GM19324 (cell line): ENCODE measurements at regions not wholly inside any gene's neighbourhood (a gene's known extent, or its start where the extent isn't known, plus 50 kb on each side); places are given as distances from the start of the nearest gene placed in this dataset.

Experiments used
- ATAC-seq: cut with Tn5 transposase; IDR thresholded peaks from one replicate; pipeline ENCODE4 v1.9.1; 2021; ENCODE audit warnings: mild to moderate bottlenecking, moderate library complexity; ENCODE audit not compliant: unreplicated experiment, low FRiP score

DNA sequence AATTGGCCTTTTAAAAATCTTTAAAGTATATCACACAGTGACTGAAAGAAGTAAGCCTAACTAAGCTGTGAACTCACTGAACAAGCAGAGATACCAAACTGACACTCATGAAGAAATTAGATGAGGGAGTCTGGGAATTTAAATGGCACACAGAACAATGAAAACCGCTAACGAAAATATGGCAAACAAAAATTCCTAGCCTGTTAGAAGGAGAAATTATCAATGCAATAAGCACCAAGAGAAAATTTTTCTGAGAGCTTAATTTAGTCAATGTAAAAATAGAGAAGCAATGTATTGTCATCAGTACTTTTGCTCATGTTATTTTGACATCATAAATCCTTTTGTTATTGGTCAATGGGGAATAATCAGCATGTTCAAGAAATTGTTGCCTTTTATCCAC lies 291.1 kb upstream of the PDZRN3 start:
- ATAC-seq: no peak

GRCh38 chr3:73908218-73908617 lies 283.5 kb upstream of the PDZRN3 start:
- no peak for ATAC-seq

DNA sequence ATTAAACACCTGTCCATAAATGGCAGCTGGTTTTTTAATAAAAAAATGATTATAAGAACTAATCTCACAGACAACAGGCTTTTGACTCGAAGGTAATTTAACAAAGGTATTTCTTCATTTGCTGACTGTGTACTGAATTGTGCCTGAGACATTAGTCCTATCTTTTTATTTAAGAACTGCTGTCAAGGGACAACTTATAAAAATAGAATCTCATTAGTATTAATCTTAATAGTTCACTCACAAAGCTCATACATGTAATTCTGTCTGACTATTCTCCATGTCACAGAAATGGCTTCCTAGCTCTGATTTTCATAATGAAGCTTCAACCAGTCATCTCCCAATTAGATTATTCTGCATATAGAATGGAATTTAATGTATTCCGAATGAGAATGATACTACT lies 276.9 kb upstream of the PDZRN3 start:
- no peak for ATAC-seq

- no peak for ATAC-seq
These were observed 269.9 kb upstream of the PDZRN3 start for GRCh38 chr3:73894474-73895213.

DNA sequence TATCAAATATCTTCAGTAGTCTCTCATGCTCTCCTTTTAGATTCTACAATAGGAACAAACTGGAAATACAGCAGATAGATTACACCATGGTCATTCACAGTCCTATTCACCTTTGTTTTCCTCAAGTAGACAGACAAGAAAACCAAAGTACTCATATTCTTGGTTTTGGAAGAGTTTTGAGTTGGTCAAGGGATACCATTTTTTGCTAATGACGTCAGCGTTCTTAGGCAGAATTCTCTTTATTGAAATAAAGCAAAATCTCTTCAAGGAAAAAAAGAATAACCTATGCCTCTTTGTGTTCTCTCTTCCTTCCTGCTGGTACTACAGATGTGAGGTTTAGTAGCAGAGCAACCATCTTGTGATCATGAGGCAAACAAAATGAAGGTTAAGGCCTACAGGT lies 268.3 kb upstream of the PDZRN3 start:
- no peak for ATAC-seq

DNA sequence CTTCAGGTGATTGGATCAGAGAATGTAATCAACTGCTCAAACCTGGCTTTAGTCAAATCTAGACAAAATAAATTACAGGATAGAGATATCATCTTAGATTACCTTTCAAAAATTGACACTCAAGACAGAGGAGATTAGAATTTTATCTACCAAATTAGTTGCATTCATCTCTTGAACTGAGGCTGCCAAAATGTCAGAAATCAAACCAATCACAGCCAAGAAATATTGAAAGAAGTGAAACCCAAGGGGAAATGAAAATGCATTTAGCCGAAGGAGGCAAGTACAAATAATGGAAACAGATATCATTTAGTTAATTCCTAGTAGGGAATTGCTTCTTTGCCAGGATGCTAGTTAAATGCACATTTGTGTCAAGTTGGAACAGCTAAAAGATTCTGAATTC lies 261.1 kb upstream of the PDZRN3 start:
- no peak for ATAC-seq

- ATAC-seq: no peak
These were observed 259.6 kb upstream of the PDZRN3 start for GRCh38 chr3:73884361-73884760.

GRCh38 chr3:73883497-73883896 lies 258.8 kb upstream of the PDZRN3 start:
- ATAC-seq: no peak

DNA sequence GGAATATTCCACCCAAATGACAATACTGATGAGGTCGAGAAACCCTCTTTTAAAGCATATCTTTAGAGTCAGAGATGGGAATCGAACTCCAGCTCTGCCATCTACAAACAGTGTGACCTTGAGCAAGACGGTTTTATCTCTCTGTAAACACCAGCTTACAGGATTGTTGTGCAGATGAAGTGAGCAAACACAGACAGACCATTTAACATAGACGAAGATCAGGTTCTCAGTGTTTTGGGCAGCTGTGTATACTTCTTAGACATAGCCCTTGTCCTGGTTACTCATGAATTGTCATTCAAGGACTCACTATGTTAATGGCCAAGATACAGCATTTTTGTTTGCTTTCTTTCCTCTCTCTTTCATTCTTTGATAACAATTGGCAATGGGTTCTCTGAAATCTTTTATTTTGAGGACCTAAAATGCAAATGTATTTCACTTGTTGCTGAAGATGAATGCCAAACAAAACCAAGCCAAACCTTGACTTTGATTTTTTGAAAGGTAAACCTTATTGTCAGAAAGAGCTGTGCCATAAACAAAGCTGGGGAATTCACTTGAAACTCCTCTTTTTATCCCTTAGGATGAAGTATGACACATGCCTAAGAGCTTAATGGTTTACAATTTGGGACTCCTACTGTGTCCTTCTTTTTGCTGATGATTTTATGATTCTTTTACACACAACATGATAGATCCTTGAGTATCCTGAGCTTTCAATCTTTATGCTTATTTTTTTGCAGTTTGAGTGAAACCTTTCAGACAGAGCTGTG lies 250.0 kb upstream of the PDZRN3 start:
- ATAC-seq: no peak

- ATAC-seq: no peak
These were observed 249.4 kb upstream of the PDZRN3 start for GRCh38 chr3:73874161-73874560.

GRCh38 chr3:73868688-73869315 lies 244.1 kb upstream of the PDZRN3 start:
- no peak for ATAC-seq

DNA sequence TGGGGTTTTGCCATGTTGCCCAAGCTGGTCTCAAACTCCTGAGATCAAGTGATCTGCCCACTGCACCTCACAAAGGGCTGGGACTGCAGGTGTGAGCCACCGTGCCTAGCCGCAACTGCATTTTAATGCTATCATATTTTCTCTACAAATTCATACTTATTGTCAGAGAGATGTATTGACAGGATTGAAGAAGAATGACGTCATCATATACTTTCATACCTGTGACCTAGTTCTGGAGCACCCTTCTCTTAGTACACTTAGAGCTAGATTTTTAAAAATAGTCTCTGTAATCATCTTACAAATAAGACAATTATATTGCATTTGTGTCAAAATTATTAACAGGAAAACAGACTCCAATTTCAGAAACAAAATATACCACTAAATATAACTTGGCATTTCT lies 242.8 kb upstream of the PDZRN3 start:
- no peak for ATAC-seq

- ATAC-seq: no peak
These were observed 242.1 kb upstream of the PDZRN3 start for GRCh38 chr3:73866846-73867245.

DNA sequence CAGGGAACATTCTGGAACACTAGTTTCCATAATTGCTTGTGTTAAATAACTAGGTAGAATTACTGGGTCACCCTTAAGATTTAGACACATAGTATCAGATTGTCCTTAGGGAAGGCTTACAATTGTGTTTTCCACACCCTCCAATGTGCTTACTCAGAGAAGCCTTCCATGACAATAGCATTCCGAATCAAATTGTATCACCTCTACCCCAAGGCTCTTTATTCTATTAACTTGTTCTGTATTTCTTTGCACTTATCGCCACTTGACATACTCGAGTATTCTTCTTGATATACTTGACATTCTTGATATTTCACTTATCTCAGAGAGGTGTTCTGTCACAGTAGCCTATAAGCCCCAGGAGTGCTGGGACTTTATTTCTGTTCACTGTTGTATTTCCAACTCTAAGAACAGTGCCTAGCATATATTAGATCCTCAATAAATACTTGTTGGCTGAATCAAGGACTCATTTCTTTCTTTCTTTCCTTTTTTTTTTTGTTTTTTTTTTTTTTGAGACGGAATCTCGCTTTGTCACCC lies 238.9 kb upstream of the PDZRN3 start:
- no peak for ATAC-seq

GRCh38 chr3:73855813-73856212 lies 231.1 kb upstream of the PDZRN3 start:
- ATAC-seq: no peak

GRCh38 chr3:73848173-73848906 lies 223.6 kb upstream of the PDZRN3 start:
- no peak for ATAC-seq

- no peak for ATAC-seq
These were observed 222.2 kb upstream of the PDZRN3 start for GRCh38 chr3:73846951-73847350.

DNA sequence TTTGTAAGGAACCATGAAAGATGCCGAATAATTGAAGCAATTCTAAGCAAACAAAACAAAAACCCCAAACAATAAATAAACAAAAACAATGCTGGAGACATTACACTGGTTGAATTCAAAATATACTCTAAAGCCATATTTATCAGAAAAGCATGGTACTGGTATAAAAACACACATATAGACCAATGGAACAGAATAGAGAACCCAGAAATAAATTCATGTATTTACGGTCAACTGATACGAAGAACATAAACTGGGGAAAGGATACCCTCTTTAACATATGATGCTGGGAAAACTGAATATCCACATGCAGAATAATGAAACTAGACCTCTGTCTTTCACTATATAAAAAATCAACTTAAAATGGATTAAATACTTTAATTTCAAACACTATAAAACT lies 214.3 kb upstream of the PDZRN3 start:
- ATAC-seq: no peak

DNA sequence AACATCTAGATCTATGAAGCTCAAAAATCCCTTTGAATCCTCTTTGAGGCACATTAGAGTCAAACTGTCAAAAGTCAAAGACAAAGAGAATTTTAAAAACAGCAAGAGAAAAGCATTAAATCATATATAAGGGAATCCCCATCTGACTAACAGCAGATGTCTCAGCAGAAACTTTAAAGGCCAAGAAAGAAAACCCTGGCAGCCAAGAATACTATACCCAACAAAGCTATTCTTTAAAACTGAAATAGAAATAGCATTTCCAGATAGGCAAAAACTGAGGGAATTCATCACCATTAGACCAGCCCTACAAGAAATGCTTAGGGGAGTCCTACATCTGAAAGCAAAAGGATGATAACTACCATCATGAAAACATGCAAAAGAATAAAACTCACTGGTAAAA lies 211.2 kb upstream of the PDZRN3 start:
- no peak for ATAC-seq

GRCh38 chr3:73832426-73832825 lies 207.7 kb upstream of the PDZRN3 start:
- ATAC-seq: no peak

DNA sequence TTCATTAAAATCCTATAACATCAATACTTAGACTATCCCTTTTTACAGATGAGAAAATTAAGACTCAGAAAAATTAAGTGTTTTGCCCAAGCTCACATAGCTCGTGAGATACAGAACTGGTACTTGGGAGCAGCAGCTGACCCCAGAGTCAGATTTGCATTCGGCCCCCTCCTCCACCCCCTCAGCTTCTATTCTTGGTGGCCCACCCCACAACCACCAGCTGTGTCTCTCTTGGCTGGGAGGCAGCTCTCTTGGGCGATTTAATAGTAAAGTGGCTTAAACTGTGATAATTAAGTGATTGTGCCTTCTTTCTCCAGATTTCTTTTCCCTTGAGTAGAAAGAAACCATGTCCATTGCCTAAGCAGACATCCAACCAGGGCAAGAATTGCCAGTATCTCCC lies 203.6 kb upstream of the PDZRN3 start:
- ATAC-seq: no peak
